ENCODE measurements at regions not wholly inside any gene's neighbourhood (a gene's known extent, or its start where the extent isn't known, plus 50 kb on each side); places are given as distances from the start of the nearest gene placed in this dataset.

- TF ChIP-seq E2F1 (CRISPR knock-in tag; IDR thresholded peaks at IDR 0.05) (no peak), ATF3 (CRISPR knock-in tag; conservative IDR thresholded peaks at IDR 0.05) (no peak), ZNF121 (CRISPR knock-in tag; IDR thresholded peaks at IDR 0.05) (no peak), ZNF138 (CRISPR knock-in tag; conservative IDR thresholded peaks at IDR 0.05) (no peak), NFYB (CRISPR knock-in tag; conservative IDR thresholded peaks at IDR 0.05; ENCODE audit: low read depth) (no peak)
Measured at GRCh38 chr15:69786136-69786701, 311.5 kb downstream of the TLE3 start (continued).

GRCh38 chr15:69787791-69788190 lies 309.9 kb downstream of the TLE3 start:
- DNase-seq (ENCODE audit: low spot score) (no peak), ATAC-seq (no peak)
- Mint-ChIP-seq H3K27ac (no peak overlapping the region), H3K36me3 (no peaks in the 10 kb centered on the region), H3K4me3 (no peak overlapping the region), H3K9me3 (peaks cover 8% of the 10 kb centered on the region), H3K4me1 (0 out of 2 replicates have a peak, but pooled peaks cover 3% of the 10 kb centered on the region), H3K27me3 (ENCODE audit: low read depth) (no peaks in the 10 kb centered on the region; the same call in 1 of the 2 replicates)
- ChIA-PET POLR2A (interaction anchor here (0.6 kb wide), 1 partner anchor 293 kb away, joined by 4 read pairs; no protein-coding TSS in a partner anchor), CTCF (no interaction called here)
- TF ChIP-seq PRRX2 (CRISPR knock-in tag; IDR thresholded peaks at IDR 0.05) = no peak

- TF ChIP-seq ZNF671 (CRISPR knock-in tag; IDR thresholded peaks at IDR 0.05) = no peak
- TF ChIP-seq ZNF219 (CRISPR knock-in tag; IDR thresholded peaks at IDR 0.05; ENCODE audit: borderline replicate concordance) = no peak
- no peak for TF ChIP-seq ZNF423 (CRISPR knock-in tag; IDR thresholded peaks at IDR 0.05)
- TF ChIP-seq USF2 (CRISPR knock-in tag; IDR thresholded peaks at IDR 0.05) = no peak
- no peak for TF ChIP-seq STAT6 (CRISPR knock-in tag; conservative IDR thresholded peaks at IDR 0.05; ENCODE audit: low read depth)
- TF ChIP-seq ZNF263 (CRISPR knock-in tag; IDR thresholded peaks at IDR 0.05; ENCODE audit: low read depth) = no peak
- TF ChIP-seq TEAD4 (CRISPR knock-in tag; IDR thresholded peaks at IDR 0.05) = no peak
- no peak for TF ChIP-seq FOXJ3 (CRISPR knock-in tag; IDR thresholded peaks at IDR 0.05; ENCODE audit: borderline replicate concordance)
- no peak for TF ChIP-seq MLX (CRISPR knock-in tag; IDR thresholded peaks at IDR 0.05)
- no peak for TF ChIP-seq FOXP1 (CRISPR knock-in tag; IDR thresholded peaks at IDR 0.05; ENCODE audit: borderline replicate concordance)
- TF ChIP-seq JAZF1 (CRISPR knock-in tag; IDR thresholded peaks at IDR 0.05) = no peak
- no peak for TF ChIP-seq ELF4 (CRISPR knock-in tag; IDR thresholded peaks at IDR 0.05; ENCODE audit: low read depth)
- TF ChIP-seq RELA (CRISPR knock-in tag; IDR thresholded peaks at IDR 0.05; ENCODE audit: borderline replicate concordance) = no peak
- CTCF ChIA-PET = interaction anchor here (1.8 kb wide), 1 partner anchor 27 kb away, joined by 4 read pairs; no protein-coding TSS in a partner anchor
- no peaks in the 10 kb centered on the region; the same call in 1 of the 2 replicates for H3K27me3 Mint-ChIP-seq (ENCODE audit: low read depth)
- POLR2A ChIA-PET = no interaction called here
- DNase-seq (ENCODE audit: low spot score) (no peak), ATAC-seq (no peak)
- no peak overlapping the region for H3K27ac Mint-ChIP-seq
- H3K36me3 Mint-ChIP-seq = no peaks in the 10 kb centered on the region
- no peak overlapping the region for H3K4me3 Mint-ChIP-seq
- peaks cover 6% of the 10 kb centered on the region for H3K4me1 Mint-ChIP-seq
- H3K9me3 Mint-ChIP-seq = peaks cover 8% of the 10 kb centered on the region
Measured at GRCh38 chr15:69789648-69790393, 307.9 kb downstream of the TLE3 start.

Measured in WTC11 (cell line).